H9 (cell line): ENCODE measurements at regions not wholly inside any gene's neighbourhood (a gene's known extent, or its start where the extent isn't known, plus 50 kb on each side); places are given as distances from the start of the nearest gene placed in this dataset.

ENCODE experiments used
- DNase-seq: peaks from one replicate; pipeline ENCODE4 v3.0.0-alpha.2; 2017
- H2AFZ ChIP-seq: one replicate; pipeline ENCODE4 v1.6.1; 2013; ENCODE audit warnings: mild to moderate bottlenecking, low read length, control low read depth, moderate library complexity
- H2AK5ac ChIP-seq: 2 replicates; pipeline ENCODE4 v1.6.1; 2013; ENCODE audit warnings: low read length, control low read depth, mixed read lengths; ENCODE audit not compliant: insufficient read length
- H2BK120ac ChIP-seq: one replicate; pipeline ENCODE4 v1.6.1; 2013; ENCODE audit warnings: low read depth, mild to moderate bottlenecking, low read length, control low read depth, inconsistent platforms; ENCODE audit not compliant: poor library complexity, severe bottlenecking
- H2BK12ac ChIP-seq: 2 replicates; pipeline ENCODE4 v1.6.1; 2013; ENCODE audit warnings: low read length, control low read depth, mixed read lengths, low read depth; ENCODE audit not compliant: insufficient read length
- H2BK15ac ChIP-seq: 2 replicates; pipeline ENCODE4 v1.6.1; 2013; ENCODE audit warnings: low read depth, low read length, control low read depth
- H2BK20ac ChIP-seq: one replicate; pipeline ENCODE4 v1.6.1; 2013; ENCODE audit warnings: low read depth, mild to moderate bottlenecking, low read length, control low read depth, inconsistent platforms; ENCODE audit not compliant: poor library complexity, severe bottlenecking
- H2BK5ac ChIP-seq: 2 replicates; pipeline ENCODE4 v1.6.1; 2013; ENCODE audit warnings: low read length, control low read depth, mixed read lengths; ENCODE audit not compliant: insufficient read length
- H3K14ac ChIP-seq: 2 replicates; pipeline ENCODE4 v1.6.1; 2013; ENCODE audit warnings: low read length, control low read depth; ENCODE audit not compliant: insufficient read depth
- H3K18ac ChIP-seq: 2 replicates; pipeline ENCODE4 v1.6.1; 2013; ENCODE audit warnings: low read depth, mild to moderate bottlenecking, mixed read lengths, low read length, control low read depth; ENCODE audit not compliant: insufficient read length
- H3K23ac ChIP-seq: 2 replicates; pipeline ENCODE4 v1.6.1; 2013; ENCODE audit warnings: low read length, control low read depth, mixed read lengths, low read depth; ENCODE audit not compliant: insufficient read length
- H3K23me2 ChIP-seq: 2 replicates; pipeline ENCODE4 v1.6.1; 2013; ENCODE audit warnings: low read depth, mild to moderate bottlenecking, mixed read lengths, low read length, control low read depth; ENCODE audit not compliant: insufficient read length, poor library complexity, severe bottlenecking
- H3K27ac ChIP-seq: 2 replicates; pipeline ENCODE4 v1.5.1; 2013; ENCODE audit warnings: low read length, control low read depth, mixed read lengths, low read depth; ENCODE audit not compliant: insufficient read length
- H3K27me3 ChIP-seq: 2 replicates; pipeline ENCODE4 v1.6.1; 2013; ENCODE audit warnings: low read length, control low read depth, inconsistent platforms; ENCODE audit not compliant: insufficient read depth
- H3K4ac ChIP-seq: 2 replicates; pipeline ENCODE4 v1.6.1; 2013; ENCODE audit warnings: low read depth, mild to moderate bottlenecking, control low read depth, inconsistent platforms, low read length, moderate library complexity
- H3K4me1 ChIP-seq: 2 replicates; pipeline ENCODE4 v1.6.1; 2013; ENCODE audit warnings: low read length, control low read depth, inconsistent platforms; ENCODE audit not compliant: insufficient read depth
- H3K4me2 ChIP-seq: 2 replicates; pipeline ENCODE4 v1.6.1; 2013; ENCODE audit warnings: low read length, control low read depth, mixed read lengths; ENCODE audit not compliant: insufficient read length, insufficient read depth
- H3K56ac ChIP-seq: 2 replicates; pipeline ENCODE4 v1.6.1; 2013; ENCODE audit warnings: low read depth, mild to moderate bottlenecking, mixed read lengths, low read length, control low read depth; ENCODE audit not compliant: insufficient read length
- H3K79me1 ChIP-seq: 2 replicates; pipeline ENCODE4 v1.6.1; 2013; ENCODE audit warnings: low read depth, mild to moderate bottlenecking, moderate library complexity, low read length, control low read depth, inconsistent platforms; ENCODE audit not compliant: insufficient read depth, poor library complexity, severe bottlenecking
- H3K79me2 ChIP-seq: 2 replicates; pipeline ENCODE4 v1.6.1; 2013; ENCODE audit warnings: low read length, control low read depth, inconsistent platforms; ENCODE audit not compliant: insufficient read depth
- H3K9ac ChIP-seq: 2 replicates; pipeline ENCODE4 v1.6.1; 2013; ENCODE audit warnings: low read length, control low read depth, mixed read lengths; ENCODE audit not compliant: insufficient read length; ENCODE audit errors: extremely low read depth
- H3K9me3 ChIP-seq: one replicate; pipeline ENCODE4 v1.6.1; 2013; ENCODE audit warnings: low read depth, low read length, inconsistent platforms; ENCODE audit not compliant: control insufficient read depth
- H3T11ph ChIP-seq: one replicate; pipeline ENCODE4 v1.6.1; 2013; ENCODE audit warnings: mild to moderate bottlenecking, low read length, control low read depth, inconsistent platforms
- H4K20me1 ChIP-seq: one replicate; pipeline ENCODE4 v1.6.1; 2013; ENCODE audit not compliant: control insufficient read depth, insufficient read length, insufficient read depth
- H4K5ac ChIP-seq: 2 replicates; pipeline ENCODE4 v1.6.1; 2013; ENCODE audit warnings: low read depth, mild to moderate bottlenecking, mixed read lengths, low read length, control low read depth; ENCODE audit not compliant: insufficient read length
- H4K8ac ChIP-seq: replicated peaks from 2 replicates; pipeline ENCODE4 v1.6.1; 2013; ENCODE audit warnings: low read length, control low read depth, mixed read lengths, low read depth; ENCODE audit not compliant: insufficient read length
- H4K91ac ChIP-seq: 2 replicates; pipeline ENCODE4 v1.6.1; 2013; ENCODE audit warnings: low read depth, mild to moderate bottlenecking, moderate library complexity, mixed read lengths, low read length, control low read depth; ENCODE audit not compliant: insufficient read length
- H3K27ac Mint-ChIP-seq, 3 experiments: 2 replicates in 2 of 3; 3 replicates in 1 of 3; pipeline ENCODE4 v1.8.0; 2020 to 2021; ENCODE audit warnings: mixed read lengths in 3 of 3, mild to moderate bottlenecking in 1 of 3, moderate library complexity in 1 of 3
- H3K27me3 Mint-ChIP-seq: 2 replicates; pipeline ENCODE4 v1.8.0; 2021; ENCODE audit warnings: low read depth, mild to moderate bottlenecking, moderate library complexity, mixed read lengths
- H3K36me3 Mint-ChIP-seq, 3 experiments: 2 replicates in 2 of 3; 3 replicates in 1 of 3; pipeline ENCODE4 v1.8.0; 2020 to 2021; ENCODE audit warnings: low read depth in 3 of 3, mixed read lengths in 3 of 3; ENCODE audit not compliant: insufficient read depth in 1 of 3
- H3K4me1 Mint-ChIP-seq, 2 experiments: 2 replicates each; pipeline ENCODE4 v1.8.0; 2020; ENCODE audit warnings: mixed read lengths in 2 of 2
- H3K4me3 Mint-ChIP-seq, 2 experiments: 2 replicates in 1 of 2; 3 replicates in 1 of 2; pipeline ENCODE4 v1.8.0; 2020 to 2021; ENCODE audit warnings: mild to moderate bottlenecking in 2 of 2, mixed read lengths in 2 of 2, moderate library complexity in 1 of 2
- H3K9me3 Mint-ChIP-seq, 2 experiments: 2 replicates in 1 of 2; 3 replicates in 1 of 2; pipeline ENCODE4 v1.8.0; 2020; ENCODE audit warnings: mild to moderate bottlenecking in 2 of 2, mixed read lengths in 2 of 2, moderate library complexity in 1 of 2
- WGBS: extraction: QIAGEN DNeasy Blood & Tissue Kit; methylation state at CpG from one replicate; pipeline ENCODE4 v1.1.7; 2013; ENCODE audit warnings: missing lambda C conversion rate, low lambda C conversion rate, mixed read lengths; ENCODE audit not compliant: insufficient read length; ENCODE audit errors: extremely low coverage; 5-methylcytosine and 5-hydroxymethylcytosine counted together
- TF ChIP-seq, protein P1 (sequence below): fragments of 200-600 bp; sonication (generic); conservative IDR thresholded peaks from 3 replicates; pipeline ENCODE4 v1.8.0; 2021; ENCODE audit warnings: antibody characterized with exemption, mild to moderate bottlenecking

GRCh38 chr5:167319243-167319642 is 972.2 kb upstream of the WWC1 start:
- no peak overlapping the region for H4K5ac ChIP-seq
- no peak overlapping the region for H2BK20ac ChIP-seq
- H3K79me2 ChIP-seq: no peaks in the 10 kb centered on the region
- H3K4me2 ChIP-seq: no peak overlapping the region
- no CpG with 5 or more reads among the region's 3 CpGs for WGBS
- peaks cover 0 to 9% of the 10 kb centered on the region in 2 experiments; a peak in 1 of 5 replicates for H3K9me3 Mint-ChIP-seq
- no peak overlapping the region for H2BK12ac ChIP-seq
- H4K8ac ChIP-seq: no peak overlapping the region
- no peaks in the 10 kb centered on the region for H3K27me3 ChIP-seq
- no peak overlapping the region for H3K14ac ChIP-seq
- H3K79me1 ChIP-seq: no peaks in the 10 kb centered on the region
- no peaks in the 10 kb centered on the region for H4K20me1 ChIP-seq
- H3K9ac ChIP-seq: no peak overlapping the region
- no peak overlapping the region for H2AK5ac ChIP-seq
- H3K4ac ChIP-seq: no peak overlapping the region
- H3K9me3 ChIP-seq: no peaks in the 10 kb centered on the region
- H3K36me3 Mint-ChIP-seq: peaks cover 0 to 12% (median 2%) of the 10 kb centered on the region in 3 experiments; a peak in 2 of 7 replicates
- no peak overlapping the region for H4K91ac ChIP-seq
- H3K4me1 Mint-ChIP-seq: peaks cover 19 to 31% of the 10 kb centered on the region in 2 experiments
- H3K27ac Mint-ChIP-seq: no peak overlapping the region
- no peak overlapping the region for H2BK120ac ChIP-seq
- H2BK15ac ChIP-seq: no peak overlapping the region
- no peak overlapping the region for H2AFZ ChIP-seq
- no peak overlapping the region for H3K18ac ChIP-seq
- no peak overlapping the region for H3K27ac ChIP-seq
- H2BK5ac ChIP-seq: no peak overlapping the region
- H3T11ph ChIP-seq: no peak overlapping the region
- H3K23me2 ChIP-seq: no peaks in the 10 kb centered on the region
- H3K27me3 Mint-ChIP-seq: no peaks in the 10 kb centered on the region
- no peak overlapping the region for H3K56ac ChIP-seq
- TF ChIP-seq, protein P1, sequence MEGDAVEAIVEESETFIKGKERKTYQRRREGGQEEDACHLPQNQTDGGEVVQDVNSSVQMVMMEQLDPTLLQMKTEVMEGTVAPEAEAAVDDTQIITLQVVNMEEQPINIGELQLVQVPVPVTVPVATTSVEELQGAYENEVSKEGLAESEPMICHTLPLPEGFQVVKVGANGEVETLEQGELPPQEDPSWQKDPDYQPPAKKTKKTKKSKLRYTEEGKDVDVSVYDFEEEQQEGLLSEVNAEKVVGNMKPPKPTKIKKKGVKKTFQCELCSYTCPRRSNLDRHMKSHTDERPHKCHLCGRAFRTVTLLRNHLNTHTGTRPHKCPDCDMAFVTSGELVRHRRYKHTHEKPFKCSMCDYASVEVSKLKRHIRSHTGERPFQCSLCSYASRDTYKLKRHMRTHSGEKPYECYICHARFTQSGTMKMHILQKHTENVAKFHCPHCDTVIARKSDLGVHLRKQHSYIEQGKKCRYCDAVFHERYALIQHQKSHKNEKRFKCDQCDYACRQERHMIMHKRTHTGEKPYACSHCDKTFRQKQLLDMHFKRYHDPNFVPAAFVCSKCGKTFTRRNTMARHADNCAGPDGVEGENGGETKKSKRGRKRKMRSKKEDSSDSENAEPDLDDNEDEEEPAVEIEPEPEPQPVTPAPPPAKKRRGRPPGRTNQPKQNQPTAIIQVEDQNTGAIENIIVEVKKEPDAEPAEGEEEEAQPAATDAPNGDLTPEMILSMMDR: no peak
- peaks cover 6% of the 10 kb centered on the region; the same call in 1 of the 2 replicates for H3K4me1 ChIP-seq
- no peak for DNase-seq
- no peak overlapping the region for H3K4me3 Mint-ChIP-seq
- no peak overlapping the region for H3K23ac ChIP-seq
